ENCODE measurements at regions not wholly inside any gene's neighbourhood (a gene's known extent, or its start where the extent isn't known, plus 50 kb on each side); places are given as distances from the start of the nearest gene placed in this dataset.

- Histone ChIP-seq H3K4me2 (ENCODE audit: low read length) (no peak overlapping the region), H3K4me3 (ENCODE audit: low read length) (no peak overlapping the region), H3K27me3 (ENCODE audit: control insufficient read depth, insufficient read depth, low read length) (peaks cover 3% of the 10 kb centered on the region), H3K36me3 (ENCODE audit: insufficient read depth, low read length) (no peaks in the 10 kb centered on the region), H3K4me1 (ENCODE audit: control insufficient read depth, insufficient read depth, low read length) (no peaks in the 10 kb centered on the region), H3K9ac (ENCODE audit: low read depth, low read length) (no peak overlapping the region), H3K9me3 (replicated peaks; ENCODE audit: low read length) (no peaks in the 10 kb centered on the region)
These were observed 122.3 kb upstream of the WWC1 start for GRCh38 chr5:168168978-168169698.

- Histone ChIP-seq H3K4me1 (ENCODE audit: control insufficient read depth, insufficient read depth, low read length) (no peaks in the 10 kb centered on the region), H3K36me3 (ENCODE audit: insufficient read depth, low read length) (no peaks in the 10 kb centered on the region), H3K9me3 (replicated peaks; ENCODE audit: low read length) (no peaks in the 10 kb centered on the region), H3K9ac (ENCODE audit: low read depth, low read length) (no peak overlapping the region), H3K27me3 (ENCODE audit: control insufficient read depth, insufficient read depth, low read length) (peaks cover 3% of the 10 kb centered on the region), H3K4me2 (ENCODE audit: low read length) (no peak overlapping the region), H3K4me3 (ENCODE audit: low read length) (no peak overlapping the region)
These were observed 121.7 kb upstream of the WWC1 start for GRCh38 chr5:168169791-168170190.

GRCh38 chr5:168171901-168172759 is 119.3 kb upstream of the WWC1 start:
- Histone ChIP-seq H3K9me3 (replicated peaks; ENCODE audit: low read length) (no peaks in the 10 kb centered on the region), H3K4me1 (ENCODE audit: control insufficient read depth, insufficient read depth, low read length) (no peaks in the 10 kb centered on the region), H3K9ac (ENCODE audit: low read depth, low read length) (no peak overlapping the region), H3K36me3 (ENCODE audit: insufficient read depth, low read length) (no peaks in the 10 kb centered on the region), H3K27me3 (ENCODE audit: control insufficient read depth, insufficient read depth, low read length) (peaks cover 3% of the 10 kb centered on the region), H3K4me3 (ENCODE audit: low read length) (no peak overlapping the region), H3K4me2 (ENCODE audit: low read length) (no peak overlapping the region)

GRCh38 chr5:168172760-168173223 is 118.7 kb upstream of the WWC1 start:
- Histone ChIP-seq H3K36me3 (ENCODE audit: insufficient read depth, low read length) (no peaks in the 10 kb centered on the region), H3K9me3 (replicated peaks; ENCODE audit: low read length) (no peaks in the 10 kb centered on the region), H3K27me3 (ENCODE audit: control insufficient read depth, insufficient read depth, low read length) (peaks cover 3% of the 10 kb centered on the region), H3K4me3 (ENCODE audit: low read length) (no peak overlapping the region), H3K9ac (ENCODE audit: low read depth, low read length) (no peak overlapping the region), H3K4me2 (ENCODE audit: low read length) (no peak overlapping the region), H3K4me1 (ENCODE audit: control insufficient read depth, insufficient read depth, low read length) (no peaks in the 10 kb centered on the region)

GRCh38 chr5:168174376-168174775 is 117.1 kb upstream of the WWC1 start:
- no peaks in the 10 kb centered on the region for H3K36me3 ChIP-seq (ENCODE audit: insufficient read depth, low read length)
- H3K4me1 ChIP-seq (ENCODE audit: control insufficient read depth, insufficient read depth, low read length), result no peaks in the 10 kb centered on the region
- H3K4me3 ChIP-seq (ENCODE audit: low read length), result no peak overlapping the region
- H3K9me3 ChIP-seq (replicated peaks; ENCODE audit: low read length), result no peaks in the 10 kb centered on the region
- H3K4me2 ChIP-seq (ENCODE audit: low read length), result no peak overlapping the region
- peaks cover 3% of the 10 kb centered on the region for H3K27me3 ChIP-seq (ENCODE audit: control insufficient read depth, insufficient read depth, low read length)
- no peak overlapping the region for H3K9ac ChIP-seq (ENCODE audit: low read depth, low read length)

GRCh38 chr5:168176251-168176650 is 115.2 kb upstream of the WWC1 start:
- no peaks in the 10 kb centered on the region for H3K9me3 ChIP-seq (replicated peaks; ENCODE audit: low read length)
- no peak overlapping the region for H3K9ac ChIP-seq (ENCODE audit: low read depth, low read length)
- H3K27me3 ChIP-seq (ENCODE audit: control insufficient read depth, insufficient read depth, low read length), result peaks cover 3% of the 10 kb centered on the region
- H3K36me3 ChIP-seq (ENCODE audit: insufficient read depth, low read length), result no peaks in the 10 kb centered on the region
- no peak overlapping the region for H3K4me2 ChIP-seq (ENCODE audit: low read length)
- H3K4me3 ChIP-seq (ENCODE audit: low read length), result no peak overlapping the region
- no peaks in the 10 kb centered on the region for H3K4me1 ChIP-seq (ENCODE audit: control insufficient read depth, insufficient read depth, low read length)

- Histone ChIP-seq H3K4me2 (ENCODE audit: low read length) (no peak overlapping the region), H3K4me3 (ENCODE audit: low read length) (no peak overlapping the region), H3K4me1 (ENCODE audit: control insufficient read depth, insufficient read depth, low read length) (no peaks in the 10 kb centered on the region), H3K27me3 (ENCODE audit: control insufficient read depth, insufficient read depth, low read length) (peaks cover 3% of the 10 kb centered on the region), H3K9ac (ENCODE audit: low read depth, low read length) (no peak overlapping the region), H3K36me3 (ENCODE audit: insufficient read depth, low read length) (no peaks in the 10 kb centered on the region), H3K9me3 (replicated peaks; ENCODE audit: low read length) (no peaks in the 10 kb centered on the region)
These were observed 114.5 kb upstream of the WWC1 start for GRCh38 chr5:168176941-168177340.

- Histone ChIP-seq H3K4me1 (ENCODE audit: control insufficient read depth, insufficient read depth, low read length) (no peaks in the 10 kb centered on the region), H3K27me3 (ENCODE audit: control insufficient read depth, insufficient read depth, low read length) (peaks cover 3% of the 10 kb centered on the region), H3K4me2 (ENCODE audit: low read length) (no peak overlapping the region), H3K36me3 (ENCODE audit: insufficient read depth, low read length) (no peaks in the 10 kb centered on the region), H3K4me3 (ENCODE audit: low read length) (no peak overlapping the region), H3K9ac (ENCODE audit: low read depth, low read length) (no peak overlapping the region), H3K9me3 (replicated peaks; ENCODE audit: low read length) (no peaks in the 10 kb centered on the region)
These were observed 113.5 kb upstream of the WWC1 start for GRCh38 chr5:168177831-168178450.

GRCh38 chr5:168179192-168179593 is 112.3 kb upstream of the WWC1 start:
- Histone ChIP-seq H3K4me3 (ENCODE audit: low read length) (no peak overlapping the region), H3K4me1 (ENCODE audit: control insufficient read depth, insufficient read depth, low read length) (no peaks in the 10 kb centered on the region), H3K36me3 (ENCODE audit: insufficient read depth, low read length) (no peaks in the 10 kb centered on the region), H3K9me3 (replicated peaks; ENCODE audit: low read length) (no peaks in the 10 kb centered on the region), H3K9ac (ENCODE audit: low read depth, low read length) (no peak overlapping the region), H3K27me3 (ENCODE audit: control insufficient read depth, insufficient read depth, low read length) (peaks cover 2% of the 10 kb centered on the region), H3K4me2 (ENCODE audit: low read length) (no peak overlapping the region)

GRCh38 chr5:168182269-168182668 is 109.2 kb upstream of the WWC1 start:
- Histone ChIP-seq H3K9ac (ENCODE audit: low read depth, low read length) (no peak overlapping the region), H3K9me3 (replicated peaks; ENCODE audit: low read length) (no peaks in the 10 kb centered on the region), H3K36me3 (ENCODE audit: insufficient read depth, low read length) (no peaks in the 10 kb centered on the region), H3K4me3 (ENCODE audit: low read length) (no peak overlapping the region), H3K4me2 (ENCODE audit: low read length) (no peak overlapping the region), H3K27me3 (ENCODE audit: control insufficient read depth, insufficient read depth, low read length) (peaks cover 2% of the 10 kb centered on the region), H3K4me1 (ENCODE audit: control insufficient read depth, insufficient read depth, low read length) (no peaks in the 10 kb centered on the region)

GRCh38 chr5:168184103-168184502 is 107.3 kb upstream of the WWC1 start:
- H3K4me3 ChIP-seq (ENCODE audit: low read length), result no peak overlapping the region
- no peak overlapping the region for H3K9ac ChIP-seq (ENCODE audit: low read depth, low read length)
- H3K9me3 ChIP-seq (replicated peaks; ENCODE audit: low read length), result no peaks in the 10 kb centered on the region
- H3K27me3 ChIP-seq (ENCODE audit: control insufficient read depth, insufficient read depth, low read length), result peaks cover 2% of the 10 kb centered on the region
- no peak overlapping the region for H3K4me2 ChIP-seq (ENCODE audit: low read length)
- H3K36me3 ChIP-seq (ENCODE audit: insufficient read depth, low read length), result no peaks in the 10 kb centered on the region
- no peaks in the 10 kb centered on the region for H3K4me1 ChIP-seq (ENCODE audit: control insufficient read depth, insufficient read depth, low read length)
